CD14-positive monocyte (primary cell): ENCODE measurements at regions not wholly inside any gene's neighbourhood (a gene's known extent, or its start where the extent isn't known, plus 50 kb on each side); places are given as distances from the start of the nearest gene placed in this dataset.

Source experiments
- DNase-seq, 3 donors: peaks; one replicate each; pipeline ENCODE4 v3.0.0-alpha.2; 2011 to 2022
- H2AFZ ChIP-seq: 2 replicates; pipeline ENCODE4 v1.6.0; 2012; ENCODE audit warnings: mild to moderate bottlenecking, low read depth, low read length, inconsistent platforms; ENCODE audit not compliant: insufficient read depth, poor library complexity, severe bottlenecking
- H3K27ac ChIP-seq, 2 donors: 1 replicate in 1 of 2; 2 replicates in 1 of 2; pipeline ENCODE4 v1.5.1; 2012 to 2013; ENCODE audit warnings: low read length in 2 of 2, control low read depth in 1 of 2, inconsistent platforms in 1 of 2, low read depth in 1 of 2, mild to moderate bottlenecking in 1 of 2
- H3K27me3 ChIP-seq, 2 donors: one replicate each; pipeline versions ENCODE4 v1.6.0 to v1.6.1; 2011 to 2013; ENCODE audit warnings: low read length in 2 of 2; ENCODE audit not compliant: control insufficient read depth in 2 of 2, insufficient read depth in 2 of 2
- H3K36me3 ChIP-seq, 2 donors: replicated peaks in 1 of 2; 1 replicate in 1 of 2; 2 replicates in 1 of 2; pipeline versions ENCODE4 v1.5.1 to v1.6.1; 2012 to 2013; ENCODE audit warnings: low read length in 2 of 2, control low read depth in 1 of 2, inconsistent platforms in 1 of 2, mild to moderate bottlenecking in 1 of 2; ENCODE audit not compliant: insufficient read depth in 2 of 2, control insufficient read depth in 1 of 2
- H3K4me1 ChIP-seq, 2 donors: 1 replicate in 1 of 2; 2 replicates in 1 of 2; pipeline versions ENCODE4 v1.5.1 to v1.6.1; 2012 to 2013; ENCODE audit warnings: low read length in 2 of 2, control low read depth in 1 of 2, inconsistent platforms in 1 of 2, mild to moderate bottlenecking in 1 of 2, moderate library complexity in 1 of 2; ENCODE audit not compliant: insufficient read depth in 2 of 2, control insufficient read depth in 1 of 2
- H3K4me2 ChIP-seq: replicated peaks from 2 replicates; pipeline ENCODE3; 2012; ENCODE audit warnings: low read length, moderate library complexity, mild to moderate bottlenecking; ENCODE audit not compliant: poor library complexity, severe bottlenecking; ENCODE audit errors: extremely low read depth
- H3K4me3 ChIP-seq, 3 experiments: fragments of 200-600 bp in 1 of 3; sonication (generic) in 1 of 3; replicated peaks in 1 of 3; 1 replicate in 2 of 3; 2 replicates in 1 of 3; pipeline ENCODE4 v1.5.1; 2011 to 2013; ENCODE audit warnings: low read length in 3 of 3, mild to moderate bottlenecking in 3 of 3, control low read depth in 2 of 3, low read depth in 2 of 3, inconsistent platforms in 1 of 3, moderate library complexity in 1 of 3
- H3K79me2 ChIP-seq: 2 replicates; pipeline ENCODE4 v1.6.0; 2012; ENCODE audit warnings: mild to moderate bottlenecking, control low read depth, inconsistent platforms, low read length, moderate library complexity; ENCODE audit not compliant: insufficient read depth
- H3K9ac ChIP-seq: 2 replicates; pipeline ENCODE4 v1.6.0; 2017; ENCODE audit warnings: low read length, mild to moderate bottlenecking; ENCODE audit not compliant: insufficient read depth, poor library complexity, severe bottlenecking
- H3K9me3 ChIP-seq, 2 donors: replicated peaks in 1 of 2; 1 replicate in 1 of 2; 2 replicates in 1 of 2; pipeline versions ENCODE4 v1.5.1 to v1.6.1; 2012 to 2013; ENCODE audit warnings: low read length in 2 of 2, control low read depth in 1 of 2; ENCODE audit not compliant: control insufficient read depth in 1 of 2, insufficient read depth in 1 of 2
- H4K20me1 ChIP-seq: 2 replicates; pipeline ENCODE4 v1.6.0; 2012; ENCODE audit warnings: mild to moderate bottlenecking, low read length, control low read depth, moderate library complexity; ENCODE audit not compliant: insufficient read depth
- H3K27ac Mint-ChIP-seq, 7 donors: one replicate each; pipeline ENCODE4 v1.8.0; 2020; ENCODE audit warnings: mild to moderate bottlenecking in 7 of 7, mixed read lengths in 7 of 7, moderate library complexity in 6 of 7, inconsistent platforms in 2 of 7
- H3K27me3 Mint-ChIP-seq, 3 donors: one replicate each; pipeline ENCODE4 v1.8.0; 2021 to 2022; ENCODE audit warnings: low read depth in 3 of 3, mild to moderate bottlenecking in 3 of 3, mixed read lengths in 3 of 3, moderate library complexity in 3 of 3, inconsistent platforms in 1 of 3
- H3K36me3 Mint-ChIP-seq, 2 donors: one replicate each; pipeline ENCODE4 v1.8.0; 2020; ENCODE audit warnings: mixed read lengths in 2 of 2, inconsistent platforms in 1 of 2, mild to moderate bottlenecking in 1 of 2
- H3K4me1 Mint-ChIP-seq: one replicate; pipeline ENCODE4 v1.8.0; 2020; ENCODE audit warnings: mild to moderate bottlenecking, mixed read lengths
- H3K4me3 Mint-ChIP-seq, 2 donors: one replicate each; pipeline ENCODE4 v1.8.0; 2020; ENCODE audit warnings: mild to moderate bottlenecking in 2 of 2, mixed read lengths in 2 of 2, moderate library complexity in 1 of 2
- H3K9me3 Mint-ChIP-seq, 7 donors: one replicate each; pipeline ENCODE4 v1.8.0; 2020 to 2022; ENCODE audit warnings: mixed read lengths in 7 of 7, mild to moderate bottlenecking in 6 of 7, moderate library complexity in 6 of 7, inconsistent platforms in 2 of 7
- CTCF ChIP-seq: fragments of 200-600 bp; IDR thresholded peaks from one replicate; pipeline ENCODE4 v1.8.0; 2022; ENCODE audit warnings: antibody characterized with exemption, mild to moderate bottlenecking
- WGBS: methylation state at CpG from one replicate; pipeline ENCODE4 v1.1.5; 2013; ENCODE audit warnings: missing lambda C conversion rate; ENCODE audit not compliant: insufficient coverage; 5-methylcytosine and 5-hydroxymethylcytosine counted together
- intact Hi-C, 2 donors: fragments of 100-400 bp; cut with micrococcal nuclease; formaldehyde crosslinking; loops; one replicate each; pipeline versions ENCODE4 v1.15.0 to v1.15.1; 2023

DNA sequence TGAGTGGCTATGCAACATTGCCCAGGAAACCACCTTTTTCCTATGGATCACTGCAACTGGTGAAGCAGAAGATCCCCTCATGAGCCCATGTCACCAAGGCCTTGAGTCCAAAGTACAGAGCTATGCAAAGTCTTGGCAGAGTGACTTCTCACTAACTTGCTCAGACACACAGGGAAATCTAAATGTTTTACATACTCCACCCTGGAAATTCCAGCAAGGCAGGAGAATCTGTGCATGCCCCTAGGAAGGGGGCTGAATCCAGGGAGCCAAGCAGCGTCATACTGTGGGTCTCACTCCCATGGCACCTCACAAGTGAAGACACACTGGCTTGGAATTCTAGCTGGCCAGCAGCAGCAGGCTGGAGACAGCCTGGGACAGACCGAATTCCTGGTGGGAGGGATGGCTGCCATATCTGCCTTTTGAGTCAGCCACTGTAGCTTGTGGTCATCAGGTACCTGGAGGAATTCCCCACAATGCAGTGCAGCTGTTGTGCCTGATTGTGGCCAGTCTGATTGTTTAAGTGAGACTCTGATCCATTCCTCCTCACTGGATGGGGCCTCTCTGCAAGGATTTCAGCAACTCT lies 1817.4 kb downstream of the SUCLG1 start:
- intact Hi-C loops: no loop called here
- Histone ChIP-seq H3K27ac (no peak overlapping the region), H3K27me3 (no peaks in the 10 kb centered on the region), H4K20me1 (no peaks in the 10 kb centered on the region), H3K9me3 (peaks cover 17 to 30% of the 10 kb centered on the region in 2 donors), H3K9ac (no peak overlapping the region), H3K36me3 (no peaks in the 10 kb centered on the region), H3K79me2 (no peaks in the 10 kb centered on the region), H2AFZ (no peak overlapping the region), H3K4me3 (no peak overlapping the region), H3K4me1 (no peaks in the 10 kb centered on the region), H3K4me2 (no peak overlapping the region)
- Mint-ChIP-seq H3K27me3 (peaks cover 0 to 4% (median 0%) of the 10 kb centered on the region in 3 donors), H3K36me3 (no peaks in the 10 kb centered on the region), H3K4me3 (no peak overlapping the region), H3K27ac (no peak overlapping the region), H3K9me3 (peaks cover 3 to 19% (median 8%) of the 10 kb centered on the region in 7 donors), H3K4me1 (no peaks in the 10 kb centered on the region)
- WGBS: 55% methylated on average over 2 of the region's 2 CpGs
- no peak for TF ChIP-seq CTCF
- no peak for DNase-seq

- Histone ChIP-seq H3K4me1 (no peaks in the 10 kb centered on the region), H4K20me1 (no peaks in the 10 kb centered on the region), H3K9ac (no peak overlapping the region), H3K27me3 (no peaks in the 10 kb centered on the region), H3K79me2 (no peaks in the 10 kb centered on the region), H3K4me2 (no peak overlapping the region), H3K9me3 (peaks cover 9 to 16% of the 10 kb centered on the region in 2 donors), H3K27ac (no peak overlapping the region), H3K36me3 (no peaks in the 10 kb centered on the region), H2AFZ (no peak overlapping the region), H3K4me3 (no peak overlapping the region)
- WGBS: no CpG with 5 or more reads among the region's 3 CpGs
- Mint-ChIP-seq H3K27me3 (no peaks in the 10 kb centered on the region), H3K9me3 (peaks cover 0 to 8% (median 5%) of the 10 kb centered on the region in 7 donors), H3K36me3 (no peaks in the 10 kb centered on the region), H3K27ac (no peak overlapping the region), H3K4me3 (no peak overlapping the region), H3K4me1 (no peaks in the 10 kb centered on the region)
- intact Hi-C loops: no loop called here
- DNase-seq: no peak
- no peak for TF ChIP-seq CTCF
These were observed 1822.6 kb downstream of the SUCLG1 start for GRCh38 chr2:82636402-82637020.
